Ishikawa (cell line): ENCODE measurements at regions not wholly inside any gene's neighbourhood (a gene's known extent, or its start where the extent isn't known, plus 50 kb on each side); places are given as distances from the start of the nearest gene placed in this dataset.

Source experiments
- CEBPB ChIP-seq: IDR thresholded peaks from 2 replicates; pipeline ENCODE4 v1.6.1; 2012
- CREB1 ChIP-seq: IDR thresholded peaks from 2 replicates; pipeline ENCODE4 v1.6.1; 2012; ENCODE audit warnings: low read depth
- EGR1 ChIP-seq: IDR thresholded peaks from 2 replicates; pipeline ENCODE4 v1.6.1; 2012
- EP300 ChIP-seq: IDR thresholded peaks from 2 replicates; pipeline ENCODE4 v1.6.1; 2012; ENCODE audit warnings: borderline replicate concordance
- FOXM1 ChIP-seq: IDR thresholded peaks from 2 replicates; pipeline ENCODE4 v1.6.1; 2012; ENCODE audit warnings: low read depth, borderline replicate concordance
- NFIC ChIP-seq: IDR thresholded peaks from 2 replicates; pipeline ENCODE4 v1.6.1; 2012
- RAD21 ChIP-seq: IDR thresholded peaks from 2 replicates; pipeline ENCODE4 v1.6.1; 2012; ENCODE audit warnings: low read depth
- TAF1 ChIP-seq: IDR thresholded peaks from 2 replicates; pipeline ENCODE4 v1.6.1; 2012; ENCODE audit warnings: low read depth, mild to moderate bottlenecking
- TCF12 ChIP-seq: IDR thresholded peaks from 2 replicates; pipeline ENCODE4 v1.6.1; 2012; ENCODE audit warnings: low read depth
- TEAD4 ChIP-seq: IDR thresholded peaks from 2 replicates; pipeline ENCODE4 v1.6.1; 2012
- YY1 ChIP-seq: IDR thresholded peaks from 2 replicates; pipeline ENCODE4 v1.6.1; 2012; ENCODE audit warnings: low read depth
- ZBTB7A ChIP-seq: IDR thresholded peaks from 2 replicates; pipeline ENCODE4 v1.6.1; 2012; ENCODE audit warnings: low read depth
- TF ChIP-seq, protein P1 (sequence below): IDR thresholded peaks from 2 replicates; pipeline ENCODE4 v1.6.1; 2012
- TF ChIP-seq, protein P2 (sequence below): IDR thresholded peaks from 2 replicates; pipeline ENCODE4 v1.6.1; 2012; ENCODE audit warnings: low read depth, mild to moderate bottlenecking
- TF ChIP-seq, protein P3 (sequence below): IDR thresholded peaks from 2 replicates; pipeline ENCODE4 v1.6.1; 2012

DNA sequence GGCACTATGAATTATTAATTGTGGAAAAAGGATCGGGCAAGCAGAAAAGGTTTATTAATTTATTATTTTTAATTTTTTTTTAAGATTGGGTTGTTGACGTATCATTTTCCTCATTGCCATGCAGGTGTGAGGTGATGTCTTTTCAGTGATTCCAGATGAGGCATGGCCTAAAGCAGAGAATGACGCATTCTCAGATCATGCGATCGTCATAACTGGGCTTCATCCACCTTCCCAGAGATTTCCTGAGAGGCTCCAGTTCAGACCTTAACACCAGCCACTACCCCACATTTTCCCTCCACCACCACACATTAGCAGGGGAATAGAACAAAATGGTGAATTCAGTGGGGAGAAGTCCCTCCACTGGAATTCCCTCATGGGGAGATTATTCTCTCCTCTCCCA, 518.4 kb upstream of the SPHKAP start:
- TF ChIP-seq EGR1 (no peak), NFIC (no peak), ZBTB7A (no peak), CREB1 (no peak), EP300 (no peak)
- TF ChIP-seq, protein P1, sequence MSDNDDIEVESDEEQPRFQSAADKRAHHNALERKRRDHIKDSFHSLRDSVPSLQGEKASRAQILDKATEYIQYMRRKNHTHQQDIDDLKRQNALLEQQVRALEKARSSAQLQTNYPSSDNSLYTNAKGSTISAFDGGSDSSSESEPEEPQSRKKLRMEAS: no peak
- TF ChIP-seq, protein P2, sequence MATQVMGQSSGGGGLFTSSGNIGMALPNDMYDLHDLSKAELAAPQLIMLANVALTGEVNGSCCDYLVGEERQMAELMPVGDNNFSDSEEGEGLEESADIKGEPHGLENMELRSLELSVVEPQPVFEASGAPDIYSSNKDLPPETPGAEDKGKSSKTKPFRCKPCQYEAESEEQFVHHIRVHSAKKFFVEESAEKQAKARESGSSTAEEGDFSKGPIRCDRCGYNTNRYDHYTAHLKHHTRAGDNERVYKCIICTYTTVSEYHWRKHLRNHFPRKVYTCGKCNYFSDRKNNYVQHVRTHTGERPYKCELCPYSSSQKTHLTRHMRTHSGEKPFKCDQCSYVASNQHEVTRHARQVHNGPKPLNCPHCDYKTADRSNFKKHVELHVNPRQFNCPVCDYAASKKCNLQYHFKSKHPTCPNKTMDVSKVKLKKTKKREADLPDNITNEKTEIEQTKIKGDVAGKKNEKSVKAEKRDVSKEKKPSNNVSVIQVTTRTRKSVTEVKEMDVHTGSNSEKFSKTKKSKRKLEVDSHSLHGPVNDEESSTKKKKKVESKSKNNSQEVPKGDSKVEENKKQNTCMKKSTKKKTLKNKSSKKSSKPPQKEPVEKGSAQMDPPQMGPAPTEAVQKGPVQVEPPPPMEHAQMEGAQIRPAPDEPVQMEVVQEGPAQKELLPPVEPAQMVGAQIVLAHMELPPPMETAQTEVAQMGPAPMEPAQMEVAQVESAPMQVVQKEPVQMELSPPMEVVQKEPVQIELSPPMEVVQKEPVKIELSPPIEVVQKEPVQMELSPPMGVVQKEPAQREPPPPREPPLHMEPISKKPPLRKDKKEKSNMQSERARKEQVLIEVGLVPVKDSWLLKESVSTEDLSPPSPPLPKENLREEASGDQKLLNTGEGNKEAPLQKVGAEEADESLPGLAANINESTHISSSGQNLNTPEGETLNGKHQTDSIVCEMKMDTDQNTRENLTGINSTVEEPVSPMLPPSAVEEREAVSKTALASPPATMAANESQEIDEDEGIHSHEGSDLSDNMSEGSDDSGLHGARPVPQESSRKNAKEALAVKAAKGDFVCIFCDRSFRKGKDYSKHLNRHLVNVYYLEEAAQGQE: no peak

DNA sequence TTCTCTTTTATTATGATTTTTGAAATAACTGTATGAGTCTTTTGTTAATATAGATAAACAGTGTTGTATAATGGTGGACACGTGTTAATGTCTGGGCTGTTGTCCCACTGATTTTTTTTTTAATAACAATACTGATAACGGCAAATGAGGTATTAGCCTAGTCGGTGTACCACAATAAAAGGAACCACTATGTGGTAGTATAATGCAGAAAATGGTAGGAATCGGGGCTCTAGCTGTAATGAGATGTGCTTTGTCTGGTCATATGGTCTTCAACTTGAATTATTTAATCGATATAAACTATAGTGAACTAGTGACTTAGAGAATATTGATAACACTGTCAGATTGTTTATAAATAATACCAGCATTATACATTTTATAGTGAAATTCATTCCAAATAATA, 517.9 kb upstream of the SPHKAP start:
- no peak for TF ChIP-seq TEAD4

DNA sequence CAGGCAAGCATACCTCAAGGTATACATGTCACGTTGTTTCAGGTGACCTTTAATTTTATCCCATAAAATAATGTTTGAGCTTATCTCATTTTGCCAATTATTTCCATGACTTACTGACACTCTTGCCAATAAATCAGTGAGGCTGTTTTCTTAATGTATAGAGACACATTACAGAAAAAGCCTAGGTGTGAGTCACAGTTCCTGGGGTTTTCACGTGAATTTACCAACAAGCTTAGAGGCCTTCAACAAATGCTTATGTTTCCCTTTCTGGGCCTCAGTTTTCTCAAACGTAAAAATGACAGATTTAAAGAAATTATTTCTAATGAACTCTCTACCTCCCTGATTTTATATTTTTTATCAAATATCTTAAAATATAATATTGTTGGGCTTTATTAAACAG, 517.5 kb upstream of the SPHKAP start:
- TF ChIP-seq FOXM1: no peak
- no peak for TF ChIP-seq TCF12
- TF ChIP-seq, protein P1: no peak
- TF ChIP-seq, protein P2: no peak
- TF ChIP-seq YY1: no peak
- TF ChIP-seq RAD21: no peak
- TF ChIP-seq ZBTB7A: no peak
- no peak for TF ChIP-seq NFIC
- no peak for TF ChIP-seq TAF1
- no peak for TF ChIP-seq EP300
- TF ChIP-seq, protein P3, sequence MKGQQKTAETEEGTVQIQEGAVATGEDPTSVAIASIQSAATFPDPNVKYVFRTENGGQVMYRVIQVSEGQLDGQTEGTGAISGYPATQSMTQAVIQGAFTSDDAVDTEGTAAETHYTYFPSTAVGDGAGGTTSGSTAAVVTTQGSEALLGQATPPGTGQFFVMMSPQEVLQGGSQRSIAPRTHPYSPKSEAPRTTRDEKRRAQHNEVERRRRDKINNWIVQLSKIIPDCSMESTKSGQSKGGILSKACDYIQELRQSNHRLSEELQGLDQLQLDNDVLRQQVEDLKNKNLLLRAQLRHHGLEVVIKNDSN: no peak
- TF ChIP-seq TEAD4: no peak
- TF ChIP-seq CREB1: no peak
- TF ChIP-seq EGR1: no peak
- no peak for TF ChIP-seq CEBPB

DNA sequence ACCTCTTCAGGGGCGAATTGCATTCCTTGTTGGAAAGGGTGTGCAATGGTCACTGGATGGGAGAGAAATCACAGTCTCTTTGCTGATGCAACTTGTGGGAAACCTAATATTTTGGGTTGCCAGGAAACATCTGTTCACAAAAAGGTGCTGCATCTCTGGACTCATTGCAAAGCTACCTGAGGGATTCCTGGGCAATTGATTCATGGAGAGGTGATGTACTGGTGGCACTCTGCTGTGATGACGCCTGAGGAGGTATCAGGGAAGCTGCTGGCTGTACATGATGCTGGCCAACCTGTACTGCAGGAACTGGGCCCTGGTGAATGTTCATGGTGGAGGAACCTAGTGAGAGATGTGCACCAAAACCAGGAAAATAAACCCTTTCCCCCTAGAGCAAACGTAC, 516.0 kb upstream of the SPHKAP start:
- TF ChIP-seq ZBTB7A: no peak
- no peak for TF ChIP-seq FOXM1
- TF ChIP-seq, protein P1: no peak
- TF ChIP-seq EGR1: no peak

DNA sequence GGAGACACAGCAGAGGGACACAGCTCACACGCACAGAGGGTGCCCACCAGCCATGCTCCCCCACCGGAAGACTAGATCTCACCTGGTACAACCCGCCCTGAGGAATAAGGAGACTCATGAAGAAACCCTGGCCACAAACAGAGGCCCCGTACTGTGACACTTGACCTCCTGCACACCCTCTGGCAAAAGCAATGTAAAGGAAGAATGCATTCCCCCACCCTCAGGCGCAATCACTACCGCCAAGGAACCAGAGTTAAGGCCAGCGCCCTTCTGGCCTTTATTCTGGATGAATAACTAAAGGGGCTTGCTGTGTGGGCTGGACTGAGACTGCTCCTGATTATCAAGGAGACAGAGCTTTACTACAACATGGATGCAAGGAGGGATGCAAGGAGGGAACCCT, 509.2 kb upstream of the SPHKAP start:
- no peak for TF ChIP-seq TEAD4
- no peak for TF ChIP-seq ZBTB7A
- TF ChIP-seq YY1: no peak
- TF ChIP-seq, protein P2: no peak

DNA sequence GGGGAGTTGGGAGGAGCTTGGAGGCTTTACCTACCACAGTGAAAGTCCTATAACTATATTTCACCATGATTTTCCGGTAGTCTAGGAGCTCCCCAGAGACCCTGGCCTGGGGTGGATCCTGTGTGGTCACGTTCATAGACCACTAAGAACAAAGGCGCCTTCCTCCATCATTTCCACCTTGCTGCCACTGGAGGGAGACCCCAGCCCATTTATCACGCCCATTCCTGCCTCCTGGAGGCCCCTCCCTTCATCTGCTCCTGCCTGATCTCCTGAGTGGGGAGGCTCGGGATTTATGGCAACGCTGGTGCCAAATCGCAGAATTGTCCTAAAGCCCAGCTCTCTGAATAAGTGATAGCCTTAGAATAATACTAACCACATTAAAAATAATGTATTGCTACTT, 507.6 kb upstream of the SPHKAP start:
- TF ChIP-seq CEBPB (no peak), TCF12 (no peak), CREB1 (no peak), RAD21 (no peak; the same call in 1 of the 2 replicates), TEAD4 (no peak), FOXM1 (no peak)
- TF ChIP-seq, protein P1: no peak
- TF ChIP-seq, protein P3: no peak
- TF ChIP-seq, protein P2: no peak
